Natural killer cell (primary cell): ENCODE measurements at regions not wholly inside any gene's neighbourhood (a gene's known extent, or its start where the extent isn't known, plus 50 kb on each side); places are given as distances from the start of the nearest gene placed in this dataset.

Experiments
- ATAC-seq, 3 donors: fragments of 150-1000 bp in 2 of 3; fragments of 200-7000 bp in 1 of 3; cut with Tn5 transposase; 1 replicate in 1 of 3; 2 replicates in 2 of 3; pipeline ENCODE4 v1.10.0; 2021; ENCODE audit warnings: mild to moderate bottlenecking in 2 of 3, moderate library complexity in 2 of 3
- DNase-seq, 2 donors: peaks; one replicate each; pipeline versions ENCODE4 v3.0.0 to v3.0.0-alpha.2; 2013 to 2021; ENCODE audit warnings: mixed read lengths in 1 of 2
- H3K27ac ChIP-seq: one replicate; pipeline ENCODE4 v1.5.1; 2013; ENCODE audit warnings: mild to moderate bottlenecking, low read length
- H3K27me3 ChIP-seq: one replicate; pipeline ENCODE4 v1.6.1; 2013; ENCODE audit warnings: low read length; ENCODE audit not compliant: control insufficient read depth, insufficient read depth
- H3K36me3 ChIP-seq: one replicate; pipeline ENCODE4 v1.6.1; 2013; ENCODE audit warnings: low read length; ENCODE audit not compliant: control insufficient read depth, insufficient read depth
- H3K4me1 ChIP-seq: one replicate; pipeline ENCODE4 v1.6.1; 2013; ENCODE audit warnings: low read length; ENCODE audit not compliant: control insufficient read depth, insufficient read depth
- H3K4me3 ChIP-seq: one replicate; pipeline ENCODE4 v1.5.1; 2013; ENCODE audit warnings: low read length
- H3K9me3 ChIP-seq: one replicate; pipeline ENCODE4 v1.6.1; 2013; ENCODE audit warnings: low read length; ENCODE audit not compliant: control insufficient read depth, insufficient read depth
- H3K27ac Mint-ChIP-seq, 2 donors: one replicate each; pipeline ENCODE4 v1.8.0; 2022; ENCODE audit warnings: mild to moderate bottlenecking in 2 of 2, mixed read lengths in 2 of 2, moderate library complexity in 1 of 2
- H3K27me3 Mint-ChIP-seq, 2 donors: one replicate each; pipeline ENCODE4 v1.8.0; 2022; ENCODE audit warnings: low read depth in 2 of 2, mixed read lengths in 2 of 2
- H3K36me3 Mint-ChIP-seq: one replicate; pipeline ENCODE4 v1.8.0; 2022; ENCODE audit warnings: mixed read lengths
- H3K4me1 Mint-ChIP-seq, 2 donors: one replicate each; pipeline ENCODE4 v1.8.0; 2022; ENCODE audit warnings: mixed read lengths in 2 of 2
- H3K4me3 Mint-ChIP-seq: one replicate; pipeline ENCODE4 v1.8.0; 2022; ENCODE audit warnings: mild to moderate bottlenecking, moderate library complexity, mixed read lengths
- H3K9me3 Mint-ChIP-seq, 2 donors: one replicate each; pipeline ENCODE4 v1.8.0; 2022; ENCODE audit warnings: mixed read lengths in 2 of 2
- WGBS: methylation state at CpG from one replicate; pipeline ENCODE4 v1.1.7; 2013; ENCODE audit warnings: missing lambda C conversion rate; ENCODE audit not compliant: insufficient coverage; 5-methylcytosine and 5-hydroxymethylcytosine counted together
- intact Hi-C: fragments of 100-400 bp; cut with micrococcal nuclease; formaldehyde crosslinking; loops from one replicate; pipeline ENCODE4 v1.14.2; 2022
- TF ChIP-seq, protein P1 (sequence below): fragments of 200-600 bp; IDR thresholded peaks from one replicate; pipeline ENCODE4 v1.8.0; 2022; ENCODE audit warnings: antibody characterized with exemption

DNA sequence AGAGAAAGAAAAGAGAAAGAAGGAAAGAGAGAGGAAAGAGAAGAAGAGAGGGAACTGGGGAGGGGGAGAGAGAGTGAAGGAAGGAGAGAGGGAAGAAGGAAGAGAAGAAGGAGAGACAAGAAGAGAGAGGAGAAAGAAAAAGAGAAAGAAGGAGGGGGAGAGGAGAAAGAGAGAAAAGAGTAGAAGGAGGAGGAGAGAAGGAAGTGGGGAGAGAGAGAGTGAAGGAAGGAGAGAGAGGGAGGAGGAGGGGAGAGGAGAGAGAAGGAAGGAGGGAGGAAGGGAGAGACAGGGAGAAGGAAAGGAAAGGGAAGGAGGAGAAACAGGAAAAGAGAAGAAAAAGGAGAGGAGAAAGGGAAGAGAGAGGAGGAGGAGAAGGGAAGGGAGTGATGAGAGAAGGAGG, 208.5 kb downstream of the MAF start:
- Mint-ChIP-seq H3K4me1 (peaks cover 13% of the 10 kb centered on the region in 2 donors), H3K27me3 (peaks cover 0 to 6% of the 10 kb centered on the region in 2 donors), H3K9me3 (no peaks in the 10 kb centered on the region), H3K27ac (peak overlapping the region in 1 of 2 donors; percentile 21), H3K36me3 (no peaks in the 10 kb centered on the region), H3K4me3 (no peak overlapping the region)
- intact Hi-C loops: no loop called here
- DNase-seq (no peak), ATAC-seq (no peak)
- H3K4me1 ChIP-seq: peaks cover 6% of the 10 kb centered on the region
- no peaks in the 10 kb centered on the region for H3K27me3 ChIP-seq
- TF ChIP-seq, protein P1, sequence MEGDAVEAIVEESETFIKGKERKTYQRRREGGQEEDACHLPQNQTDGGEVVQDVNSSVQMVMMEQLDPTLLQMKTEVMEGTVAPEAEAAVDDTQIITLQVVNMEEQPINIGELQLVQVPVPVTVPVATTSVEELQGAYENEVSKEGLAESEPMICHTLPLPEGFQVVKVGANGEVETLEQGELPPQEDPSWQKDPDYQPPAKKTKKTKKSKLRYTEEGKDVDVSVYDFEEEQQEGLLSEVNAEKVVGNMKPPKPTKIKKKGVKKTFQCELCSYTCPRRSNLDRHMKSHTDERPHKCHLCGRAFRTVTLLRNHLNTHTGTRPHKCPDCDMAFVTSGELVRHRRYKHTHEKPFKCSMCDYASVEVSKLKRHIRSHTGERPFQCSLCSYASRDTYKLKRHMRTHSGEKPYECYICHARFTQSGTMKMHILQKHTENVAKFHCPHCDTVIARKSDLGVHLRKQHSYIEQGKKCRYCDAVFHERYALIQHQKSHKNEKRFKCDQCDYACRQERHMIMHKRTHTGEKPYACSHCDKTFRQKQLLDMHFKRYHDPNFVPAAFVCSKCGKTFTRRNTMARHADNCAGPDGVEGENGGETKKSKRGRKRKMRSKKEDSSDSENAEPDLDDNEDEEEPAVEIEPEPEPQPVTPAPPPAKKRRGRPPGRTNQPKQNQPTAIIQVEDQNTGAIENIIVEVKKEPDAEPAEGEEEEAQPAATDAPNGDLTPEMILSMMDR: peak; percentile 16
- no peaks in the 10 kb centered on the region for H3K9me3 ChIP-seq
- no peaks in the 10 kb centered on the region for H3K36me3 ChIP-seq
- no peak overlapping the region for H3K4me3 ChIP-seq
- no peak overlapping the region for H3K27ac ChIP-seq

DNA sequence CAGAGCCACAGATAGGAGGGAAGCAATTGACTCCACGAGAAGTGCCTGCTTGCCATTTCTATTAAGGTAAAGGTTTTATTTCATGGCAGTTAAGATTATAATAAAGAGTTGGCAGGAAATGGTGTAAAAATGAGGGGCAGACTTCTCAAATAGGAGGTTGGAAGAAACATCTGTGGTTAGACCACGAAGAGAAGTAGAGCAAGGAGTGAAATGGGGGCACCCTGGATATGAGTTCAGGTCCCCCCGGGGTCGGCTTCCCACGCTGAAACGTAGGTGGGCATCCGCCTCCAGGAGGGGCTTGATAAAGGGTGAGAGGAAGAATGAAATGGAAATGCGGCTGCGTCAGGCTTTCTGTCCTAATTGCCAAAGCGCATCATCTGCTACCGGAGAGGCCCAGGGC, 209.1 kb downstream of the MAF start:
- DNase-seq: no peak
- H3K9me3 Mint-ChIP-seq: no peaks in the 10 kb centered on the region
- Histone ChIP-seq H3K36me3 (no peaks in the 10 kb centered on the region), H3K4me1 (peaks cover 6% of the 10 kb centered on the region), H3K27me3 (no peaks in the 10 kb centered on the region), H3K9me3 (no peaks in the 10 kb centered on the region), H3K4me3 (no peak overlapping the region), H3K27ac (no peak overlapping the region)
- 52% methylated on average over 11 of the region's 11 CpGs for WGBS
- peaks cover 0 to 6% of the 10 kb centered on the region in 2 donors for H3K27me3 Mint-ChIP-seq
- no peaks in the 10 kb centered on the region for H3K36me3 Mint-ChIP-seq
- intact Hi-C loops: no loop called here
- TF ChIP-seq, protein P1: no peak
- peaks cover 13% of the 10 kb centered on the region in 2 donors for H3K4me1 Mint-ChIP-seq
- no peak for ATAC-seq
- H3K4me3 Mint-ChIP-seq: no peak overlapping the region
- peak overlapping the region in 1 of 2 donors; percentile 21 for H3K27ac Mint-ChIP-seq

DNA sequence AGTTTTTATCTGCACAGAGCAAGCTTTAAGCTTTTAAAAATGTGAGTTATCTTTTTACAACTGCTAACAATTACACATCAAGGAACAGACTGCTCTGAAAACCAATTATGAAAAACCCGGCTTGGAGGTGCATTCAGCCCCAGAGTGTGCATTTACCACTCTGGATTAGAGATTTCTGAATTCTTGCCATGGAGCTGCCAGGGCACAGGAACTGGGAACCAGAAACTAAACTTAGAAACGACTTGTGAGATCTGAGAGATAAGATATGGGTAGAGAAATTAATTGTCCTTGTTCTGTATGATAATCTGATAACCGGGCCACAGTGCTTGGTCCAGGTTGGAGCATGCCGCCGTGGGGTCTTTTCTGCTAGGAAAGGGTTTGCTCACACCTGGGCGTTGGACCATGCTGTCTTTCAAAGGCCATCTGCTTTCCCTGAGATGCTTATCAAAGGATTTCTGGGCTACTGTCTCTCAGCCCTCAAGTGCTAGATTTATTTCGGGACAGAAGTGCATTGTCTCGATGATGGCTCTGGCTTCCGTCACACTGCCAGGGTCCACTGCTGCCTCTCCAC, 210.0 kb downstream of the MAF start:
- intact Hi-C loops: no loop called here
- no peak overlapping the region for H3K27ac ChIP-seq
- H3K9me3 ChIP-seq: no peaks in the 10 kb centered on the region
- no peaks in the 10 kb centered on the region for H3K36me3 ChIP-seq
- H3K9me3 Mint-ChIP-seq: no peaks in the 10 kb centered on the region
- ATAC-seq: no peak
- H3K27me3 Mint-ChIP-seq: peaks cover 0 to 5% of the 10 kb centered on the region in 2 donors
- H3K27me3 ChIP-seq: no peaks in the 10 kb centered on the region
- TF ChIP-seq, protein P1: no peak
- no peaks in the 10 kb centered on the region for H3K36me3 Mint-ChIP-seq
- no peak overlapping the region for H3K4me3 ChIP-seq
- H3K4me1 Mint-ChIP-seq: peaks cover 13% of the 10 kb centered on the region in 2 donors
- 74% methylated on average over 9 of the region's 9 CpGs for WGBS
- H3K4me1 ChIP-seq: peaks cover 6% of the 10 kb centered on the region
- no peak overlapping the region for H3K4me3 Mint-ChIP-seq
- DNase-seq: no peak
- no peak overlapping the region for H3K27ac Mint-ChIP-seq

DNA sequence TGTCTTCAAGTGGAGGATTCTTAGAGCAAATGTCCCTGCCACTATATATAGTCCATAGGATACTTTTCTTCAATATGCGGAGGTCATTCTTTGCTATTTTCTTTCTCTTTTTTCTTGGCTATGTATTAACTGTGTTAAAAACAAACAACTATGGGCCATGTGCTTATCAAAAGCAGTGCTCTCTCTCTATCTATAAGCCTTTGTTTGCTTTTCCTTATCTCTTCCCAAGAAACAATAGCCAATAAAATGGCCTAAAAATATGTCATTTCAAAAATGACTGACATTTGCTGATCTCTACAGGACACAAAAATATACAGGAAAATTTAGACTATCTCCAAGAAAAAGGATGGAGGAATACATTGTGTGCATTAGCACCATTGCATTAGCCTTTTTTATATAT, 212.1 kb downstream of the MAF start:
- no peak overlapping the region for H3K27ac ChIP-seq
- H3K4me1 ChIP-seq: peaks cover 6% of the 10 kb centered on the region
- no peaks in the 10 kb centered on the region for H3K9me3 Mint-ChIP-seq
- no peaks in the 10 kb centered on the region for H3K36me3 ChIP-seq
- H3K27me3 ChIP-seq: no peaks in the 10 kb centered on the region
- H3K27me3 Mint-ChIP-seq: peaks cover 0 to 4% of the 10 kb centered on the region in 2 donors
- no peak overlapping the region for H3K4me3 Mint-ChIP-seq
- ATAC-seq: no peak
- intact Hi-C loops: loop anchor here (10.0 kb wide), 1 partner anchor 216 kb away; the partner anchor contains the start of gene MAF
- DNase-seq: no peak
- H3K36me3 Mint-ChIP-seq: no peaks in the 10 kb centered on the region
- TF ChIP-seq, protein P1: no peak
- WGBS: 100% methylated on average over 1 of the region's 1 CpG
- H3K27ac Mint-ChIP-seq: no peak overlapping the region
- peaks cover 13% of the 10 kb centered on the region in 2 donors for H3K4me1 Mint-ChIP-seq
- no peaks in the 10 kb centered on the region for H3K9me3 ChIP-seq
- no peak overlapping the region for H3K4me3 ChIP-seq
